ENCODE measurements at regions not wholly inside any gene's neighbourhood (a gene's known extent, or its start where the extent isn't known, plus 50 kb on each side); places are given as distances from the start of the nearest gene placed in this dataset.

DNA sequence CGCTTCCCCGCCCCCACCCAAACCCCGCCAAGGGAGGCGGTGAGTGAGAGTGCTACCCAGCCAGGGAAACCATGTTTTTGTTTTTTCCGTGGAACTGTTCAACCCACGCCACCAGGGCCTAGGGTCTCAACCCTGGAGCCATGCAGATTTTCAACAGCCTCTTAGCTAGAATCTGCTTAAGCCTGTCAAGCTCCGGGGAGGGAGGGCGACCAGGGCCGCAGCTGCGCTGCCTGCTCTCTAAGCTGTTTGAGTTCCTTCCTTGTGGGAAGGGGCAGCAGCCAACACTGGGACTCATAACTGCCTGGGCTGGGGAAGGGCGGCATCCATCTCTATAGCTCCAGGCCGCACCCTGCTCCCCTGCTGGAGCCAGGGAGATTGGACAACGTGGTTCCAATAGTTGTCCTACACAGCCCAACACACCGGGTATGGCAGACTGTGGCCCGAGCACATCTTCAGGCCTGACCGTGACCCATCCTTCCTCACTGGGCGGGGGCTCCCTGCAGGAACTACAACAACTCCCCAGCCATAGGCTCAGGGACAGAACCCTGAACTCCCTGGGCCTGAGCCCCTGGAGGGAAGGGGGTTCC, 1065.7 kb upstream of the MANEA start:
- Histone ChIP-seq H2AFZ (ENCODE audit: insufficient read depth, low read depth, low read length, poor library complexity, severe bottlenecking) (no peak overlapping the region), H3K27me3 (replicated peaks in 1 of 4; ENCODE audit: control extremely low read depth in 1 of 4, control insufficient read depth in 3 of 4, insufficient read depth in 4 of 4, low read length in 3 of 4) (no peaks in the 10 kb centered on the region), H3K9me3 (ENCODE audit: control extremely low read depth in 1 of 3, control insufficient read depth in 2 of 3, insufficient read depth in 1 of 3, low read length in 2 of 3) (peaks cover 0 to 14% (median 0%) of the 10 kb centered on the region in 3 donors), H4K20me1 (ENCODE audit: control insufficient read depth, insufficient read depth, low read length, poor library complexity, severe bottlenecking) (no peaks in the 10 kb centered on the region), H3K4me1 (ENCODE audit: control insufficient read depth in 2 of 2, insufficient read depth in 2 of 2, low read length in 2 of 2) (no peaks in the 10 kb centered on the region), H3K9ac (ENCODE audit: low read length) (no peak overlapping the region), H3K36me3 (replicated peaks in 1 of 2; ENCODE audit: control extremely low read depth in 1 of 2, control insufficient read depth in 1 of 2, extremely low read depth in 1 of 2, insufficient read depth in 2 of 2, low read length in 1 of 2) (no peaks in the 10 kb centered on the region), H3K79me2 (ENCODE audit: control insufficient read depth, insufficient read depth, low read length) (no peaks in the 10 kb centered on the region), H3K4me3 (ENCODE audit: control extremely low read depth in 1 of 5, extremely low read depth in 1 of 5, insufficient read depth in 1 of 5, low read depth in 2 of 5, low read length in 4 of 5) (no peak overlapping the region), H3K4me2 (replicated peaks; ENCODE audit: low read depth, low read length, poor library complexity, severe bottlenecking) (no peak overlapping the region), H3K27ac (ENCODE audit: low read length in 2 of 2) (no peak overlapping the region)
- intact Hi-C loops (cut with micrococcal nuclease) = no loop called here
- CTCF ChIA-PET = no interaction called here
- H3K9me3 Mint-ChIP-seq (ENCODE audit: insufficient read depth) = no peaks in the 10 kb centered on the region
- DNase-seq (no peak), ATAC-seq (ENCODE audit: low read depth) (no peak)
- no peaks in the 10 kb centered on the region for H3K27me3 Mint-ChIP-seq
- WGBS (ENCODE audit: insufficient coverage) = 84% methylated on average over 13 of the region's 17 CpGs
- no peak overlapping the region for H3K4me3 Mint-ChIP-seq
- POLR2A ChIA-PET = no interaction called here
- H3K27ac Mint-ChIP-seq = no peak overlapping the region
- no peak for TF ChIP-seq CTCF (IDR thresholded peaks at IDR 0.05)
- TF ChIP-seq EZH2 (IDR thresholded peaks at IDR 0.05; ENCODE audit: borderline replicate concordance, insufficient read depth, low read depth, low read length, poor library complexity, severe bottlenecking) = no peak
- H3K4me1 Mint-ChIP-seq = no peaks in the 10 kb centered on the region

DNA sequence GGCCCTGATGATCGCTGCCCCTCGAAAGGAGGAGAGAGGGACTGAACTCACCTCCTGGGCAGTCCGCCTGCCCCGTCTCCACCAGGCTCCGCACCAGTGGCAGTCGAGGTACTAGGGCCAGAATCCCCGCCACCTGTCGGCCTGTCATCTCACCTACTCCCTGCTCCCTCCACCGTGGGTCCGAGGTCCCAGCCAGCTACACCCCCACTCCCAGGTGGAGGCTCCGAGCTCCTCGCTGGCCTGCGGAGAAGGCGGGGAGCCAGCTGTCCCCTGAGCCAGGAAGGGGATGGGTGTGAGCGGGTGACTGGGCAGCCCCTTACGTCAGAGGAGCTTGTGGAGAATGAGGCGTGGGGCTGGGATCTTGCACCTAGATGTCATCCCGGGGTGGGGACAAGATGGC, 1066.5 kb upstream of the MANEA start:
- peaks cover 0 to 14% (median 0%) of the 10 kb centered on the region in 3 donors for H3K9me3 ChIP-seq (ENCODE audit: control extremely low read depth in 1 of 3, control insufficient read depth in 2 of 3, insufficient read depth in 1 of 3, low read length in 2 of 3)
- Mint-ChIP-seq H3K27ac (no peak overlapping the region), H3K27me3 (no peaks in the 10 kb centered on the region), H3K9me3 (ENCODE audit: insufficient read depth) (no peaks in the 10 kb centered on the region), H3K4me1 (no peaks in the 10 kb centered on the region), H3K4me3 (no peak overlapping the region)
- H4K20me1 ChIP-seq (ENCODE audit: control insufficient read depth, insufficient read depth, low read length, poor library complexity, severe bottlenecking) = no peaks in the 10 kb centered on the region
- H3K4me3 ChIP-seq (ENCODE audit: control extremely low read depth in 1 of 5, extremely low read depth in 1 of 5, insufficient read depth in 1 of 5, low read depth in 2 of 5, low read length in 4 of 5) = no peak overlapping the region
- ATAC-seq (ENCODE audit: low read depth) (no peak), DNase-seq (no peak)
- POLR2A ChIA-PET = no interaction called here
- no peaks in the 10 kb centered on the region for H3K4me1 ChIP-seq (ENCODE audit: control insufficient read depth in 2 of 2, insufficient read depth in 2 of 2, low read length in 2 of 2)
- CTCF ChIA-PET = no interaction called here
- no peaks in the 10 kb centered on the region for H3K27me3 ChIP-seq (replicated peaks in 1 of 4; ENCODE audit: control extremely low read depth in 1 of 4, control insufficient read depth in 3 of 4, insufficient read depth in 4 of 4, low read length in 3 of 4)
- intact Hi-C loops (cut with micrococcal nuclease) = no loop called here
- H3K79me2 ChIP-seq (ENCODE audit: control insufficient read depth, insufficient read depth, low read length) = no peaks in the 10 kb centered on the region
- H2AFZ ChIP-seq (ENCODE audit: insufficient read depth, low read depth, low read length, poor library complexity, severe bottlenecking) = no peak overlapping the region
- no peak overlapping the region for H3K4me2 ChIP-seq (replicated peaks; ENCODE audit: low read depth, low read length, poor library complexity, severe bottlenecking)
- TF ChIP-seq CTCF (IDR thresholded peaks at IDR 0.05) = no peak
- no peak for TF ChIP-seq EZH2 (IDR thresholded peaks at IDR 0.05; ENCODE audit: borderline replicate concordance, insufficient read depth, low read depth, low read length, poor library complexity, severe bottlenecking)
- no peak overlapping the region for H3K27ac ChIP-seq (ENCODE audit: low read length in 2 of 2)
- no peak overlapping the region for H3K9ac ChIP-seq (ENCODE audit: low read length)
- H3K36me3 ChIP-seq (replicated peaks in 1 of 2; ENCODE audit: control extremely low read depth in 1 of 2, control insufficient read depth in 1 of 2, extremely low read depth in 1 of 2, insufficient read depth in 2 of 2, low read length in 1 of 2) = no peaks in the 10 kb centered on the region
- 85% methylated on average over 15 of the region's 18 CpGs for WGBS (ENCODE audit: insufficient coverage)

Measured in B cell (primary cell).